HG02763 (cell line): ENCODE measurements at regions not wholly inside any gene's neighbourhood (a gene's known extent, or its start where the extent isn't known, plus 50 kb on each side); places are given as distances from the start of the nearest gene placed in this dataset.
"Not testable (repeated sequence)": the region's sequence is repeated elsewhere in the genome, so short reads cannot be mapped to it uniquely, and the experiment has no call there.

Experiments used
- ATAC-seq: cut with Tn5 transposase; IDR thresholded peaks from one replicate; pipeline ENCODE4 v1.9.1; 2021; ENCODE audit warnings: mild to moderate bottlenecking, moderate library complexity; ENCODE audit not compliant: unreplicated experiment

GRCh38 chr11:82080160-82080559, 653.5 kb downstream of the FAM181B start:
- no peak for ATAC-seq

GRCh38 chr11:82076126-82076525, 657.5 kb downstream of the FAM181B start:
- ATAC-seq = no peak

- ATAC-seq = no peak
These were observed 674.2 kb downstream of the FAM181B start for GRCh38 chr11:82059505-82059904.

GRCh38 chr11:82056450-82056849, 677.2 kb downstream of the FAM181B start:
- no peak for ATAC-seq

GRCh38 chr11:82049199-82049598, 684.5 kb downstream of the FAM181B start:
- no peak for ATAC-seq

GRCh38 chr11:82047200-82047599, 686.5 kb downstream of the FAM181B start:
- no peak for ATAC-seq

- no peak for ATAC-seq
These were observed 686.9 kb downstream of the FAM181B start for GRCh38 chr11:82046778-82047177.

GRCh38 chr11:82045748-82046457, 687.8 kb downstream of the FAM181B start:
- ATAC-seq = no peak

- no peak for ATAC-seq
These were observed 690.3 kb downstream of the FAM181B start for GRCh38 chr11:82043316-82043715.

GRCh38 chr11:82041764-82042163, 691.9 kb downstream of the FAM181B start:
- ATAC-seq = no peak

- no peak for ATAC-seq
These were observed 695.5 kb downstream of the FAM181B start for GRCh38 chr11:82038154-82038553.

GRCh38 chr11:82034527-82034926, 699.1 kb downstream of the FAM181B start:
- ATAC-seq = no peak

GRCh38 chr11:82027335-82027734, 706.3 kb downstream of the FAM181B start:
- not testable (repeated sequence) for ATAC-seq

GRCh38 chr11:82024760-82025159, 708.9 kb downstream of the FAM181B start:
- ATAC-seq = no peak

GRCh38 chr11:82012276-82012675, 721.4 kb downstream of the FAM181B start:
- ATAC-seq = no peak

- ATAC-seq = no peak
These were observed 724.5 kb downstream of the FAM181B start for GRCh38 chr11:82009133-82009532.

- no peak for ATAC-seq
These were observed 726.1 kb downstream of the FAM181B start for GRCh38 chr11:82007521-82007920.

- no peak for ATAC-seq
These were observed 729.0 kb downstream of the FAM181B start for GRCh38 chr11:82004537-82005213.

GRCh38 chr11:82003671-82004515, 729.8 kb downstream of the FAM181B start:
- no peak for ATAC-seq

- ATAC-seq = no peak
These were observed 730.6 kb downstream of the FAM181B start for GRCh38 chr11:82003024-82003423.

GRCh38 chr11:81995889-81996288, 737.8 kb downstream of the FAM181B start:
- ATAC-seq = no peak

GRCh38 chr11:81993755-81994154, 739.9 kb downstream of the FAM181B start:
- ATAC-seq = no peak
